ENCODE measurements at regions not wholly inside any gene's neighbourhood (a gene's known extent, or its start where the extent isn't known, plus 50 kb on each side); places are given as distances from the start of the nearest gene placed in this dataset.

DNA sequence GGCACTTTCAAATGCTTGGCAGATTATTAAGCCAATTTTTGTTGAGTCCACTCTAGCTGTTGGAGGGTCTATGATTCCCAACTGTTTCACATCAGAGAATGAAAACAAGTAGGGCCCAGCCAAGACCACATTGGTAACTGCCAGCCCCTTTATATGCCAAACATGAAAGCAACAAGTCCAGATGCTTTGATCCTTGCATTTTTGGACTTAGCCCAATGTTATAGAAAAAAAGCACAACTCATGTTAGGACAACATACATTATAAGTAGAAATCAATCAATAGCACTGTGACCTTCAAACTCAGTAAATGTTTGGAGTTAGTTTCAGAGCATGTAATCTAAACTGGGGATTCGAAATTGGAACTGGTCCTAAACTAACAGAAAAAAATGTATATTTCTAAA, 674.7 kb downstream of the MECOM start (continued):
- TF ChIP-seq, protein P1, sequence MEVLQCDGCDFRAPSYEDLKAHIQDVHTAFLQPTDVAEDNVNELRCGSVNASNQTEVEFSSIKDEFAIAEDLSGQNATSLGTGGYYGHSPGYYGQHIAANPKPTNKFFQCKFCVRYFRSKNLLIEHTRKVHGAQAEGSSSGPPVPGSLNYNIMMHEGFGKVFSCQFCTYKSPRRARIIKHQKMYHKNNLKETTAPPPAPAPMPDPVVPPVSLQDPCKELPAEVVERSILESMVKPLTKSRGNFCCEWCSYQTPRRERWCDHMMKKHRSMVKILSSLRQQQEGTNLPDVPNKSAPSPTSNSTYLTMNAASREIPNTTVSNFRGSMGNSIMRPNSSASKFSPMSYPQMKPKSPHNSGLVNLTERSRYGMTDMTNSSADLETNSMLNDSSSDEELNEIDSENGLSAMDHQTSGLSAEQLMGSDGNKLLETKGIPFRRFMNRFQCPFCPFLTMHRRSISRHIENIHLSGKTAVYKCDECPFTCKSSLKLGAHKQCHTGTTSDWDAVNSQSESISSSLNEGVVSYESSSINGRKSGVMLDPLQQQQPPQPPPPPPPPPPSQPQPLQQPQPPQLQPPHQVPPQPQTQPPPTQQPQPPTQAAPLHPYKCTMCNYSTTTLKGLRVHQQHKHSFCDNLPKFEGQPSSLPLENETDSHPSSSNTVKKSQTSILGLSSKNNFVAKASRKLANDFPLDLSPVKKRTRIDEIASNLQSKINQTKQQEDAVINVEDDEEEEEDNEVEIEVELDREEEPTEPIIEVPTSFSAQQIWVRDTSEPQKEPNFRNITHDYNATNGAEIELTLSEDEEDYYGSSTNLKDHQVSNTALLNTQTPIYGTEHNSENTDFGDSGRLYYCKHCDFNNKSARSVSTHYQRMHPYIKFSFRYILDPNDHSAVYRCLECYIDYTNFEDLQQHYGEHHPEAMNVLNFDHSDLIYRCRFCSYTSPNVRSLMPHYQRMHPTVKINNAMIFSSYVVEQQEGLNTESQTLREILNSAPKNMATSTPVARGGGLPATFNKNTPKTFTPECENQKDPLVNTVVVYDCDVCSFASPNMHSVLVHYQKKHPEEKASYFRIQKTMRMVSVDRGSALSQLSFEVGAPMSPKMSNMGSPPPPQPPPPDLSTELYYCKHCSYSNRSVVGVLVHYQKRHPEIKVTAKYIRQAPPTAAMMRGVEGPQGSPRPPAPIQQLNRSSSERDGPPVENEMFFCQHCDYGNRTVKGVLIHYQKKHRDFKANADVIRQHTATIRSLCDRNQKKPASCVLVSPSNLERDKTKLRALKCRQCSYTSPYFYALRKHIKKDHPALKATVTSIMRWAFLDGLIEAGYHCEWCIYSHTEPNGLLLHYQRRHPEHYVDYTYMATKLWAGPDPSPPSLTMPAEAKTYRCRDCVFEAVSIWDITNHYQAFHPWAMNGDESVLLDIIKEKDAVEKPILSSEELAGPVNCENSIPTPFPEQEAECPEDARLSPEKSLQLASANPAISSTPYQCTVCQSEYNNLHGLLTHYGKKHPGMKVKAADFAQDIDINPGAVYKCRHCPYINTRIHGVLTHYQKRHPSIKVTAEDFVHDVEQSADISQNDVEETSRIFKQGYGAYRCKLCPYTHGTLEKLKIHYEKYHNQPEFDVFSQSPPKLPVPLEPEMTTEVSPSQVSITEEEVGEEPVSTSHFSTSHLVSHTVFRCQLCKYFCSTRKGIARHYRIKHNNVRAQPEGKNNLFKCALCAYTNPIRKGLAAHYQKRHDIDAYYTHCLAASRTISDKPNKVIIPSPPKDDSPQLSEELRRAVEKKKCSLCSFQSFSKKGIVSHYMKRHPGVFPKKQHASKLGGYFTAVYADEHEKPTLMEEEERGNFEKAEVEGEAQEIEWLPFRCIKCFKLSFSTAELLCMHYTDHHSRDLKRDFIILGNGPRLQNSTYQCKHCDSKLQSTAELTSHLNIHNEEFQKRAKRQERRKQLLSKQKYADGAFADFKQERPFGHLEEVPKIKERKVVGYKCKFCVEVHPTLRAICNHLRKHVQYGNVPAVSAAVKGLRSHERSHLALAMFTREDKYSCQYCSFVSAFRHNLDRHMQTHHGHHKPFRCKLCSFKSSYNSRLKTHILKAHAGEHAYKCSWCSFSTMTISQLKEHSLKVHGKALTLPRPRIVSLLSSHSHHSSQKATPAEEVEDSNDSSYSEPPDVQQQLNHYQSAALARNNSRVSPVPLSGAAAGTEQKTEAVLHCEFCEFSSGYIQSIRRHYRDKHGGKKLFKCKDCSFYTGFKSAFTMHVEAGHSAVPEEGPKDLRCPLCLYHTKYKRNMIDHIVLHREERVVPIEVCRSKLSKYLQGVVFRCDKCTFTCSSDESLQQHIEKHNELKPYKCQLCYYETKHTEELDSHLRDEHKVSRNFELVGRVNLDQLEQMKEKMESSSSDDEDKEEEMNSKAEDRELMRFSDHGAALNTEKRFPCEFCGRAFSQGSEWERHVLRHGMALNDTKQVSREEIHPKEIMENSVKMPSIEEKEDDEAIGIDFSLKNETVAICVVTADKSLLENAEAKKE (CRISPR knock-in tag; IDR thresholded peaks at IDR 0.05): no peak

DNA sequence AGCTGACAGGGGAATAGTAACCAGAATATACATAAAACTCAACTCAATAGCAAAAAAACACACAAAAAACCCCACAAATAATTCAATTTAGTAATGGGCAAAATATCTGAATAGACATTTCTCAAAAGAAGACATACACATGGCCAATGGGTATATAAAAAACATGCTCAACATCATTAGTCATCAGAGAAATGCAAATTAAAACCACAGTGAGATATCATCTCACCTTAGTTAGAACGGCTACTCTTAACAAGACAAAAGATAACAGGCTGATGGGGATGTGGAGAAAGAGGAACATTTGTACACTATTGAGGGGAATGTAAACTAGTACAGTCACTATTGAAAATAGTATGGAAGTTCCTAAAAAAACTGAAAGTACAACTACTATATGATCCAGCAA, 678.6 kb downstream of the MECOM start:
- Mint-ChIP-seq H3K27me3 (ENCODE audit: insufficient read depth, low read depth, poor library complexity) (no peaks in the 10 kb centered on the region), H3K4me3 (no peak overlapping the region), H3K9me3 (no peaks in the 10 kb centered on the region), H3K4me1 (peaks cover 5% of the 10 kb centered on the region; the same call in 2 of the 3 replicates), H3K36me3 (ENCODE audit: low read depth) (no peaks in the 10 kb centered on the region), H3K27ac (no peak overlapping the region)
- Histone ChIP-seq H4K20me1 (replicated peaks; ENCODE audit: insufficient read depth) (no peaks in the 10 kb centered on the region), H3K4me1 (ENCODE audit: insufficient read depth) (no peaks in the 10 kb centered on the region), H3K36me3 (ENCODE audit: insufficient read depth) (no peaks in the 10 kb centered on the region), H3K79me2 (replicated peaks; ENCODE audit: insufficient read depth) (no peaks in the 10 kb centered on the region), H3K27me3 (ENCODE audit: insufficient read depth) (no peaks in the 10 kb centered on the region), H3F3A (replicated peaks; ENCODE audit: low read depth) (no peaks in the 10 kb centered on the region), H3K4me2 (no peak overlapping the region), H3K4me3 (no peak overlapping the region), H3K27ac (ENCODE audit: low read depth) (no peak overlapping the region), H3K9me2 (ENCODE audit: insufficient read depth) (no peaks in the 10 kb centered on the region), H2AFZ (no peak overlapping the region)
- no peak for ATAC-seq
- no peak for DNase-seq (ENCODE audit: low spot score)
- TF ChIP-seq, protein P2, sequence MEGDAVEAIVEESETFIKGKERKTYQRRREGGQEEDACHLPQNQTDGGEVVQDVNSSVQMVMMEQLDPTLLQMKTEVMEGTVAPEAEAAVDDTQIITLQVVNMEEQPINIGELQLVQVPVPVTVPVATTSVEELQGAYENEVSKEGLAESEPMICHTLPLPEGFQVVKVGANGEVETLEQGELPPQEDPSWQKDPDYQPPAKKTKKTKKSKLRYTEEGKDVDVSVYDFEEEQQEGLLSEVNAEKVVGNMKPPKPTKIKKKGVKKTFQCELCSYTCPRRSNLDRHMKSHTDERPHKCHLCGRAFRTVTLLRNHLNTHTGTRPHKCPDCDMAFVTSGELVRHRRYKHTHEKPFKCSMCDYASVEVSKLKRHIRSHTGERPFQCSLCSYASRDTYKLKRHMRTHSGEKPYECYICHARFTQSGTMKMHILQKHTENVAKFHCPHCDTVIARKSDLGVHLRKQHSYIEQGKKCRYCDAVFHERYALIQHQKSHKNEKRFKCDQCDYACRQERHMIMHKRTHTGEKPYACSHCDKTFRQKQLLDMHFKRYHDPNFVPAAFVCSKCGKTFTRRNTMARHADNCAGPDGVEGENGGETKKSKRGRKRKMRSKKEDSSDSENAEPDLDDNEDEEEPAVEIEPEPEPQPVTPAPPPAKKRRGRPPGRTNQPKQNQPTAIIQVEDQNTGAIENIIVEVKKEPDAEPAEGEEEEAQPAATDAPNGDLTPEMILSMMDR (conservative IDR thresholded peaks at IDR 0.05; ENCODE audit: low read depth in 2 of 2): no peak
- TF ChIP-seq, protein P3, sequence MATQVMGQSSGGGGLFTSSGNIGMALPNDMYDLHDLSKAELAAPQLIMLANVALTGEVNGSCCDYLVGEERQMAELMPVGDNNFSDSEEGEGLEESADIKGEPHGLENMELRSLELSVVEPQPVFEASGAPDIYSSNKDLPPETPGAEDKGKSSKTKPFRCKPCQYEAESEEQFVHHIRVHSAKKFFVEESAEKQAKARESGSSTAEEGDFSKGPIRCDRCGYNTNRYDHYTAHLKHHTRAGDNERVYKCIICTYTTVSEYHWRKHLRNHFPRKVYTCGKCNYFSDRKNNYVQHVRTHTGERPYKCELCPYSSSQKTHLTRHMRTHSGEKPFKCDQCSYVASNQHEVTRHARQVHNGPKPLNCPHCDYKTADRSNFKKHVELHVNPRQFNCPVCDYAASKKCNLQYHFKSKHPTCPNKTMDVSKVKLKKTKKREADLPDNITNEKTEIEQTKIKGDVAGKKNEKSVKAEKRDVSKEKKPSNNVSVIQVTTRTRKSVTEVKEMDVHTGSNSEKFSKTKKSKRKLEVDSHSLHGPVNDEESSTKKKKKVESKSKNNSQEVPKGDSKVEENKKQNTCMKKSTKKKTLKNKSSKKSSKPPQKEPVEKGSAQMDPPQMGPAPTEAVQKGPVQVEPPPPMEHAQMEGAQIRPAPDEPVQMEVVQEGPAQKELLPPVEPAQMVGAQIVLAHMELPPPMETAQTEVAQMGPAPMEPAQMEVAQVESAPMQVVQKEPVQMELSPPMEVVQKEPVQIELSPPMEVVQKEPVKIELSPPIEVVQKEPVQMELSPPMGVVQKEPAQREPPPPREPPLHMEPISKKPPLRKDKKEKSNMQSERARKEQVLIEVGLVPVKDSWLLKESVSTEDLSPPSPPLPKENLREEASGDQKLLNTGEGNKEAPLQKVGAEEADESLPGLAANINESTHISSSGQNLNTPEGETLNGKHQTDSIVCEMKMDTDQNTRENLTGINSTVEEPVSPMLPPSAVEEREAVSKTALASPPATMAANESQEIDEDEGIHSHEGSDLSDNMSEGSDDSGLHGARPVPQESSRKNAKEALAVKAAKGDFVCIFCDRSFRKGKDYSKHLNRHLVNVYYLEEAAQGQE (IDR thresholded peaks at IDR 0.05; ENCODE audit: unreplicated experiment): no peak
- TF ChIP-seq ZNF114 (CRISPR knock-in tag; IDR thresholded peaks at IDR 0.05) (no peak), EZH2phosphoT487 (IDR thresholded peaks at IDR 0.05; ENCODE audit: unreplicated experiment) (no peak)

Measured in GM23338 (cell line).